Endothelial cell of umbilical vein (primary cell): ENCODE measurements at regions not wholly inside any gene's neighbourhood (a gene's known extent, or its start where the extent isn't known, plus 50 kb on each side); places are given as distances from the start of the nearest gene placed in this dataset.

Experiments
- BruUV-seq: library from RNA; stranded (reverse); fragments of 400-500 nt; replicated peaks from 2 replicates; lab custom pipeline; 2021; lab: Mats Ljungman, UMichigan
- CTCF ChIA-PET: fragments of 300-600, 350-600 bp; sonication (Branson Sonifier 250); formaldehyde crosslinking; loops from one replicate; lab custom pipeline; 2021; ENCODE audit warnings: antibody characterized with exemption, inconsistent platforms; lab: Charles Lee
- POLR2A ChIA-PET: fragments of 300-600, 350-600 bp; sonication (Branson Sonifier 250); formaldehyde crosslinking; loops from one replicate; lab custom pipeline; 2021; ENCODE audit warnings: antibody characterized with exemption, inconsistent platforms; lab: Charles Lee
- DNase-seq: peaks from one replicate; pipeline ENCODE4 v3.0.0-alpha.2; 2011; ENCODE audit warnings: low read depth, low spot score
- FAIRE-seq: peaks from 2 replicates; lab custom pipeline; 2011; peaks lifted over from hg19 to GRCh38; lab: Jason Lieb, UNC
- H2AFZ ChIP-seq: 2 replicates; pipeline ENCODE4 v1.6.0; 2012; ENCODE audit warnings: low read depth, low read length, control low read depth, inconsistent platforms
- H3K27ac ChIP-seq: 2 replicates; pipeline ENCODE4 v1.5.1; 2011; ENCODE audit warnings: low read depth, mild to moderate bottlenecking, control low read depth, low read length, moderate library complexity; ENCODE audit not compliant: insufficient read depth
- H3K27me3 ChIP-seq, 2 experiments: 2 replicates each; pipeline versions ENCODE4 v1.6.0 to v1.6.1; 2011; ENCODE audit warnings: low read length in 2 of 2, mixed read lengths in 1 of 2; ENCODE audit not compliant: control insufficient read depth in 2 of 2, insufficient read depth in 2 of 2
- H3K36me3 ChIP-seq, 2 experiments: 2 replicates in 1 of 2; 3 replicates in 1 of 2; pipeline ENCODE4 v1.5.1; 2011; ENCODE audit warnings: low read length in 2 of 2, mild to moderate bottlenecking in 1 of 2, moderate library complexity in 1 of 2; ENCODE audit not compliant: control insufficient read depth in 2 of 2, insufficient read depth in 2 of 2; ENCODE audit errors: extremely low read depth in 1 of 2
- H3K4me1 ChIP-seq: 3 replicates; pipeline ENCODE4 v1.5.1; 2011; ENCODE audit warnings: mild to moderate bottlenecking, low read length; ENCODE audit not compliant: control insufficient read depth, insufficient read depth; ENCODE audit errors: extremely low read depth
- H3K4me2 ChIP-seq: 2 replicates; pipeline ENCODE4 v1.6.1; 2011; ENCODE audit warnings: low read length, control low read depth, mixed read lengths; ENCODE audit not compliant: insufficient read depth
- H3K4me3 ChIP-seq, 3 experiments: fragments of 200-600 bp in 1 of 3; sonication (generic), shearing (Covaris generic) in 1 of 3; replicated peaks in 1 of 3; 2 replicates each; pipeline ENCODE4 v1.5.1; 2011 to 2016; ENCODE audit warnings: control low read depth in 3 of 3, low read length in 3 of 3, mild to moderate bottlenecking in 2 of 3, inconsistent platforms in 1 of 3, low read depth in 1 of 3, moderate library complexity in 1 of 3; ENCODE audit not compliant: insufficient read depth in 1 of 3
- H3K79me2 ChIP-seq: 2 replicates; pipeline ENCODE4 v1.6.0; 2012; ENCODE audit warnings: low read length, inconsistent platforms; ENCODE audit not compliant: control insufficient read depth, insufficient read depth
- H3K9ac ChIP-seq: replicated peaks from 2 replicates; pipeline ENCODE3; 2011; ENCODE audit warnings: low read length, control low read depth; ENCODE audit not compliant: insufficient read depth; ENCODE audit errors: extremely low read depth
- H3K9me1 ChIP-seq: replicated peaks from 3 replicates; pipeline ENCODE4 v1.6.0; 2011; ENCODE audit warnings: mild to moderate bottlenecking, low read length; ENCODE audit not compliant: control insufficient read depth, insufficient read depth; ENCODE audit errors: extremely low read depth
- H3K9me3 ChIP-seq: replicated peaks from 2 replicates; pipeline ENCODE4 v1.5.1; 2012; ENCODE audit warnings: low read length, inconsistent platforms; ENCODE audit not compliant: control insufficient read depth, insufficient read depth
- H4K20me1 ChIP-seq: replicated peaks from 2 replicates; pipeline ENCODE3; 2011; ENCODE audit warnings: mild to moderate bottlenecking, low read length; ENCODE audit not compliant: control insufficient read depth, insufficient read depth; ENCODE audit errors: extremely low read depth
- CTCF ChIP-seq, 2 donors: IDR thresholded peaks; 1 replicate in 1 of 2; 2 replicates in 1 of 2; pipeline ENCODE4 v1.5.1; 2011; ENCODE audit warnings: low read length in 2 of 2, mild to moderate bottlenecking in 2 of 2, moderate library complexity in 2 of 2, control low read depth in 1 of 2, inconsistent platforms in 1 of 2, low read depth in 1 of 2; ENCODE audit not compliant: insufficient read depth in 1 of 2; ENCODE audit errors: extremely low read depth in 1 of 2
- EZH2 ChIP-seq: IDR thresholded peaks from 2 replicates; pipeline ENCODE4 v1.6.1; 2012; ENCODE audit warnings: borderline replicate concordance, low read depth, mild to moderate bottlenecking, moderate library complexity, low read length, inconsistent platforms; ENCODE audit not compliant: severe bottlenecking
- GATA2 ChIP-seq: IDR thresholded peaks from 2 replicates; pipeline ENCODE4 v1.7.0; 2011; ENCODE audit warnings: low read depth, mild to moderate bottlenecking, moderate library complexity, mixed read lengths, low read length; ENCODE audit not compliant: insufficient read length, insufficient read depth
- JUN ChIP-seq: IDR thresholded peaks from 2 replicates; pipeline ENCODE4 v1.6.1; 2011; ENCODE audit warnings: borderline replicate concordance, low read depth; ENCODE audit not compliant: insufficient read length, insufficient read depth
- MYC ChIP-seq: IDR thresholded peaks from one replicate; pipeline ENCODE4 v1.6.1; 2011; ENCODE audit warnings: mild to moderate bottlenecking, low read depth, low read length
- POLR2A ChIP-seq: IDR thresholded peaks from 2 replicates; pipeline ENCODE4 v1.6.1; 2012; ENCODE audit warnings: low read depth, mild to moderate bottlenecking, control low read depth, low read length
- POLR2AphosphoS5 ChIP-seq: IDR thresholded peaks from 2 replicates; pipeline ENCODE4 v1.6.1; 2012; ENCODE audit warnings: low read depth, mild to moderate bottlenecking, control low read depth, low read length, moderate library complexity; ENCODE audit not compliant: insufficient read depth
- dilution Hi-C: fragments of 300-500 bp; cut with MboI; formaldehyde crosslinking; loops from one replicate; pipeline ENCODE4 v1.15.0; 2019; ENCODE audit warnings: low sequenced_read_pairs; ENCODE audit not compliant: extremely low pct_ligation_motif_present
- intact Hi-C: fragments of 100-400 bp; cut with micrococcal nuclease; formaldehyde crosslinking; loops from one replicate; pipeline ENCODE4 v1.10.0; 2022
- TF ChIP-seq, protein P1 (sequence below): IDR thresholded peaks from 2 replicates; pipeline ENCODE4 v1.6.1; 2011; ENCODE audit not compliant: insufficient read depth, insufficient read length

DNA sequence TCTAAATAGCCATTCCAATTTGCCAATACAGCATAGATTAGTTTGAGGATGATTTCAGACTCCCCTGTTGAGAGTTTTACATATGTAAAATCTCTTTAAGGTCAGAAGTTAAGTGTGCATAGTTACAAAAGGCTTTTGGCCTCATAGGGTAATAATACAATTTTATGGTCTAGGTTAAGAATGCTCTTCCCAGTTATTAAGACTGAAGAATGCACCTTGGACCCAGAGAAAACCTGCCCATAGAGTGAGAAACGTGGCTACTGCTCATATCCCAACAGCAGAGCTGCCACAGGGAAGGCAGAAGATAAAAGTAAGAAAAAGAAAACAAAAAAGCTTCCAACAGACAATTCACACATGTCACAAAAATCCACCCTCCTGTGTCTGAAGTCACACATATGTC, 255.9 kb downstream of the LMO4 start:
- BruUV-seq = no TSS peak
- Histone ChIP-seq H3K4me2 (no peak overlapping the region), H3K27ac (no peak overlapping the region), H3K4me3 (no peak overlapping the region), H3K36me3 (no peaks in the 10 kb centered on the region), H3K9me3 (no peaks in the 10 kb centered on the region), H3K79me2 (no peaks in the 10 kb centered on the region), H3K27me3 (no peaks in the 10 kb centered on the region), H2AFZ (no peak overlapping the region), H3K9me1 (no peaks in the 10 kb centered on the region), H3K9ac (no peak overlapping the region), H3K4me1 (no peaks in the 10 kb centered on the region), H4K20me1 (no peaks in the 10 kb centered on the region)
- intact Hi-C loops = no loop called here
- dilution Hi-C loops = no loop called here
- FAIRE-seq (no peak), DNase-seq (no peak)
- CTCF ChIA-PET = interaction anchor here (1.0 to 1.1 kb wide), 2 partner anchors 39 to 369 kb away, joined by 3 read pairs; no protein-coding TSS in a partner anchor
- no peak for TF ChIP-seq POLR2AphosphoS5
- no peak for TF ChIP-seq POLR2A
- TF ChIP-seq EZH2 = no peak
- no peak for TF ChIP-seq MYC
- no peak for TF ChIP-seq JUN
- TF ChIP-seq GATA2 = no peak
- POLR2A ChIA-PET = no interaction called here

- BruUV-seq = no TSS peak
- TF ChIP-seq, protein P1, sequence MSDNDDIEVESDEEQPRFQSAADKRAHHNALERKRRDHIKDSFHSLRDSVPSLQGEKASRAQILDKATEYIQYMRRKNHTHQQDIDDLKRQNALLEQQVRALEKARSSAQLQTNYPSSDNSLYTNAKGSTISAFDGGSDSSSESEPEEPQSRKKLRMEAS = no peak
- TF ChIP-seq EZH2 (no peak), CTCF (IDR thresholded peaks at IDR 0.05; ENCODE audit: extremely low read depth in 1 of 2, insufficient read depth in 1 of 2, low read depth in 1 of 2, low read length in 2 of 2) (no peak)
- H3K4me1 ChIP-seq = no peaks in the 10 kb centered on the region
- dilution Hi-C loops (no loop called here), intact Hi-C loops (no loop called here)
- no peaks in the 10 kb centered on the region for H4K20me1 ChIP-seq
- CTCF ChIA-PET = no interaction called here
- no peak overlapping the region for H3K4me2 ChIP-seq
- H3K27me3 ChIP-seq = no peaks in the 10 kb centered on the region
- no peaks in the 10 kb centered on the region for H3K36me3 ChIP-seq
- no peak overlapping the region for H2AFZ ChIP-seq
- no peaks in the 10 kb centered on the region for H3K79me2 ChIP-seq
- no peak overlapping the region for H3K27ac ChIP-seq
- H3K9me3 ChIP-seq = no peaks in the 10 kb centered on the region
- FAIRE-seq = no peak
- no peak for DNase-seq
- H3K9me1 ChIP-seq = no peaks in the 10 kb centered on the region
- H3K9ac ChIP-seq = no peak overlapping the region
- no peak overlapping the region for H3K4me3 ChIP-seq
- POLR2A ChIA-PET = no interaction called here
These were observed 257.8 kb downstream of the LMO4 start for GRCh38 chr1:87586501-87586900.
